SK-N-SH (cell line): ENCODE measurements at regions not wholly inside any gene's neighbourhood (a gene's known extent, or its start where the extent isn't known, plus 50 kb on each side); places are given as distances from the start of the nearest gene placed in this dataset.

Source experiments
- CTCF ChIA-PET: fragments of 300-600, 350-600 bp; formaldehyde crosslinking; extraction: SDS; loops from one replicate; lab custom pipeline; 2021; lab: Yijun Ruan, JAX
- POLR2A ChIA-PET: fragments of 350-600 bp; sonication (Branson Sonifier 250); formaldehyde crosslinking; extraction: SDS; loops from one replicate; lab custom pipeline; 2020; ENCODE audit warnings: antibody characterized with exemption, inconsistent platforms; lab: Yijun Ruan, JAX
- DNase-seq: peaks from one replicate; pipeline ENCODE4 v3.0.0; 2012
- H2AFZ ChIP-seq: fragments of 200-600 bp; sonication (generic); 2 replicates; pipeline ENCODE4 v1.8.1; 2016; ENCODE audit warnings: antibody characterized with exemption, mild to moderate bottlenecking, low read depth
- H3F3A ChIP-seq: fragments of 200-600 bp; sonication (generic); replicated peaks from 2 replicates; pipeline ENCODE3; 2016; ENCODE audit warnings: antibody characterized with exemption, mild to moderate bottlenecking; ENCODE audit not compliant: insufficient read depth
- H3K27ac ChIP-seq, 2 experiments: fragments of 200-500 bp in 1 of 2; fragments of 200-600 bp in 1 of 2; sonication (Bioruptor generic) in 1 of 2; sonication (generic), shearing (Covaris generic) in 1 of 2; 2 replicates each; pipeline versions ENCODE4 v1.5.1 to v1.6.1; 2014 to 2016; ENCODE audit warnings: low read depth in 2 of 2, inconsistent platforms in 1 of 2, low read length in 1 of 2, mild to moderate bottlenecking in 1 of 2, mixed read lengths in 1 of 2
- H3K27me3 ChIP-seq: fragments of 200-600 bp; sonication (generic), shearing (Covaris generic); 2 replicates; pipeline ENCODE4 v1.6.1; 2016; ENCODE audit warnings: mixed run types; ENCODE audit not compliant: insufficient read depth
- H3K36me3 ChIP-seq, 2 experiments: fragments of 200-500 bp in 1 of 2; fragments of 200-600 bp in 1 of 2; sonication (Bioruptor generic) in 1 of 2; sonication (generic) in 1 of 2; replicated peaks in 1 of 2; 2 replicates each; pipeline versions ENCODE3 to v1.5.1; 2014 to 2016; ENCODE audit warnings: low read length in 1 of 2, mild to moderate bottlenecking in 1 of 2; ENCODE audit not compliant: insufficient read depth in 2 of 2, control insufficient read depth in 1 of 2
- H3K4me1 ChIP-seq, 2 experiments: fragments of 200-500 bp in 1 of 2; fragments of 200-600 bp in 1 of 2; sonication (Bioruptor generic) in 1 of 2; sonication (generic), shearing (Covaris generic) in 1 of 2; 2 replicates each; pipeline versions ENCODE4 v1.5.1 to v1.6.1; 2014 to 2016; ENCODE audit warnings: low read depth in 1 of 2, low read length in 1 of 2, mixed run types in 1 of 2; ENCODE audit not compliant: insufficient read depth in 2 of 2, control insufficient read depth in 1 of 2
- H3K4me2 ChIP-seq: fragments of 200-600 bp; sonication (generic), shearing (Covaris generic); 2 replicates; pipeline ENCODE4 v1.6.1; 2017; ENCODE audit warnings: mixed run types
- H3K4me3 ChIP-seq, 2 experiments: fragments of 200-500 bp in 1 of 2; fragments of 200-600 bp in 1 of 2; sonication (Bioruptor generic) in 1 of 2; sonication (generic), shearing (Covaris generic) in 1 of 2; 2 replicates each; pipeline versions ENCODE4 v1.5.1 to v1.8.1; 2014 to 2016; ENCODE audit warnings: low read depth in 2 of 2, inconsistent platforms in 1 of 2, low read length in 1 of 2, mild to moderate bottlenecking in 1 of 2, mixed read lengths in 1 of 2, moderate library complexity in 1 of 2
- H3K79me2 ChIP-seq: fragments of 200-600 bp; sonication (generic); 2 replicates; pipeline ENCODE4 v1.8.1; 2017; ENCODE audit warnings: mild to moderate bottlenecking; ENCODE audit not compliant: insufficient read depth
- H3K9ac ChIP-seq: fragments of 200-600 bp; sonication (generic); 2 replicates; pipeline ENCODE4 v1.6.1; 2017; ENCODE audit warnings: mixed run types
- H3K9me2 ChIP-seq: fragments of 200-600 bp; sonication (generic); 2 replicates; pipeline ENCODE4 v1.6.1; 2017; ENCODE audit warnings: mixed run types
- H3K9me3 ChIP-seq: fragments of 200-600 bp; sonication (generic); 2 replicates; pipeline ENCODE4 v1.6.1; 2017; ENCODE audit warnings: mixed run types, mild to moderate bottlenecking, moderate library complexity
- H4K20me1 ChIP-seq: fragments of 200-600 bp; sonication (generic); 2 replicates; pipeline ENCODE4 v1.6.1; 2017; ENCODE audit warnings: mild to moderate bottlenecking, mixed run types; ENCODE audit not compliant: insufficient read depth
- EZH2phosphoT487 ChIP-seq: fragments of 200-600 bp; sonication (generic); IDR thresholded peaks from 2 replicates; pipeline ENCODE4 v1.6.1; 2017; ENCODE audit warnings: low read depth, mixed run types, mild to moderate bottlenecking, antibody characterized with exemption, moderate library complexity, borderline replicate concordance
- FOXJ3 ChIP-seq: sonication (generic); formaldehyde crosslinking; IDR thresholded peaks from 2 replicates; pipeline ENCODE4 v1.5.1; 2020; ENCODE audit warnings: mild to moderate bottlenecking, missing genetic modification reagents
- FOXM1 ChIP-seq: IDR thresholded peaks from 2 replicates; pipeline ENCODE4 v1.4.0; 2012; ENCODE audit warnings: low read depth, mild to moderate bottlenecking
- JUND ChIP-seq: IDR thresholded peaks from 2 replicates; pipeline ENCODE4 v1.4.0; 2012
- SMC3 ChIP-seq: IDR thresholded peaks from 2 replicates; pipeline ENCODE4 v1.6.1; 2012; ENCODE audit warnings: low read depth, low read length, improper control_type of control experiment
- TEAD4 ChIP-seq: IDR thresholded peaks from 2 replicates; pipeline ENCODE4 v1.4.0; 2012; ENCODE audit warnings: mild to moderate bottlenecking, borderline replicate concordance; ENCODE audit not compliant: insufficient read depth
- YY1 ChIP-seq: IDR thresholded peaks from 2 replicates; pipeline ENCODE4 v1.4.0; 2012; ENCODE audit warnings: low read depth, mild to moderate bottlenecking
- WGBS: methylation state at CpG from one replicate; pipeline ENCODE4 v1.1.6; 2017; ENCODE audit warnings: low lambda C conversion rate; 5-methylcytosine and 5-hydroxymethylcytosine counted together
- TF ChIP-seq, protein P1 (sequence below): fragments of 150-350 bp; IDR thresholded peaks from 2 replicates; pipeline ENCODE4 v1.6.1; 2016; ENCODE audit warnings: mild to moderate bottlenecking, low read depth, low read length
- TF ChIP-seq, protein P2 (sequence below): fragments of 150-350 bp; IDR thresholded peaks from 2 replicates; pipeline ENCODE4 v1.6.1; 2017; ENCODE audit warnings: antibody characterized with exemption, low read length, low read depth, borderline replicate concordance
- TF ChIP-seq, protein P3 (sequence below): IDR thresholded peaks from 2 replicates; pipeline ENCODE4 v1.6.1; 2012; ENCODE audit warnings: mild to moderate bottlenecking, low read depth, low read length, moderate library complexity

DNA sequence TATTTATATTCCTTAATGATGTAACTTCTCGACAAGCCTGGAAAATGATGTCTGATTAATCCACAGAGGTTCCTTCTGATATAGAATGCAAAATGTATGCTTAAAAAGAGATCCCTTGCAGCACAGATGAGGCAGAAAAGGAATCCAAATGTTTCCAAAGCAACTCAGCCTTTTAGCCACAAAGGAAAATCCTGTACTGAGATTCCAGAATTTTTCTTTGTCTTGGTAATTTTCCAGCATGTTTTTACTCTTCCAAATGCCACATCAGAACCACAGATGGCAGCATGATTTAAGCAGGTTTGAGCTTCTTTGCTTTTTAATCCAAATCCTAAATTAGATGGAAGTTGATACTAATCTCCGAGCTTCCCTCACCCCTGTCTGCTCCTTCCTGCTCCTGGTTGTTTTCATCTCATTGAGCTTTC lies 176.4 kb upstream of the PALMD start (continued):
- no peak for TF ChIP-seq SMC3

DNA sequence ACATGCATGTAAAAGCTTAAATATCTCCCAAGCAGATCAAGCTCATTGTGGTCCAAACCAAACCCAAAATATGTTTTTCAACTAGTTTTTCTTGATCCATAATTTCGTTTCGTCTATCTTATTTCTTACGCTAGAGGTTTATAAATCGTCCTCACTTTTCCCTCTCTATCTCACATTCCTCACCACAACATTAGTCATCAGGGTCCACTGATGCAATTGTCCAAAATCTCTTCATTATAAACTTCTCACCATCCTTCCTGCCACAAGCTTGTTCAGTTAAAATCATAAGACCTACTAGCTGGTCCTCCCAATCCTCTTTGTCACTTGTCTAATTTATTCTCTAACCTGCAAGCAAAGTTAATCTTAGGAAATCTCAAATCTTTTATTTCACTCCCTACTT lies 173.0 kb upstream of the PALMD start:
- peaks cover 0 to 4% of the 10 kb centered on the region in 2 experiments; a peak in 2 of 4 replicates for H3K4me1 ChIP-seq
- H3K4me3 ChIP-seq: no peak overlapping the region
- no peak overlapping the region for H3K27ac ChIP-seq
- no peaks in the 10 kb centered on the region for H3K27me3 ChIP-seq
- WGBS: 87% methylated on average over 4 of the region's 4 CpGs
- ChIA-PET POLR2A (no interaction called here), CTCF (interaction anchor here (0.9 to 2.3 kb wide), 4 partner anchors 8 to 292 kb away, joined by 3 to 13 read pairs (median 5); no protein-coding TSS in a partner anchor)
- H3K36me3 ChIP-seq: no peaks in the 10 kb centered on the region
- H3K9ac ChIP-seq: no peak overlapping the region
- no peak overlapping the region for H2AFZ ChIP-seq
- no peaks in the 10 kb centered on the region for H3F3A ChIP-seq
- no peaks in the 10 kb centered on the region for H4K20me1 ChIP-seq
- no peaks in the 10 kb centered on the region for H3K9me3 ChIP-seq
- no peak overlapping the region for H3K4me2 ChIP-seq
- no peaks in the 10 kb centered on the region for H3K9me2 ChIP-seq
- TF ChIP-seq JUND (no peak), FOXM1 (no peak), YY1 (no peak), TEAD4 (no peak), SMC3 (no peak), EZH2phosphoT487 (no peak), FOXJ3 (CRISPR knock-in tag) (no peak)
- TF ChIP-seq, protein P1, sequence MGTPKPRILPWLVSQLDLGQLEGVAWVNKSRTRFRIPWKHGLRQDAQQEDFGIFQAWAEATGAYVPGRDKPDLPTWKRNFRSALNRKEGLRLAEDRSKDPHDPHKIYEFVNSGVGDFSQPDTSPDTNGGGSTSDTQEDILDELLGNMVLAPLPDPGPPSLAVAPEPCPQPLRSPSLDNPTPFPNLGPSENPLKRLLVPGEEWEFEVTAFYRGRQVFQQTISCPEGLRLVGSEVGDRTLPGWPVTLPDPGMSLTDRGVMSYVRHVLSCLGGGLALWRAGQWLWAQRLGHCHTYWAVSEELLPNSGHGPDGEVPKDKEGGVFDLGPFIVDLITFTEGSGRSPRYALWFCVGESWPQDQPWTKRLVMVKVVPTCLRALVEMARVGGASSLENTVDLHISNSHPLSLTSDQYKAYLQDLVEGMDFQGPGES: no peak
- TF ChIP-seq, protein P2, sequence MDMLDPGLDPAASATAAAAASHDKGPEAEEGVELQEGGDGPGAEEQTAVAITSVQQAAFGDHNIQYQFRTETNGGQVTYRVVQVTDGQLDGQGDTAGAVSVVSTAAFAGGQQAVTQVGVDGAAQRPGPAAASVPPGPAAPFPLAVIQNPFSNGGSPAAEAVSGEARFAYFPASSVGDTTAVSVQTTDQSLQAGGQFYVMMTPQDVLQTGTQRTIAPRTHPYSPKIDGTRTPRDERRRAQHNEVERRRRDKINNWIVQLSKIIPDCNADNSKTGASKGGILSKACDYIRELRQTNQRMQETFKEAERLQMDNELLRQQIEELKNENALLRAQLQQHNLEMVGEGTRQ: no peak
- TF ChIP-seq, protein P3, sequence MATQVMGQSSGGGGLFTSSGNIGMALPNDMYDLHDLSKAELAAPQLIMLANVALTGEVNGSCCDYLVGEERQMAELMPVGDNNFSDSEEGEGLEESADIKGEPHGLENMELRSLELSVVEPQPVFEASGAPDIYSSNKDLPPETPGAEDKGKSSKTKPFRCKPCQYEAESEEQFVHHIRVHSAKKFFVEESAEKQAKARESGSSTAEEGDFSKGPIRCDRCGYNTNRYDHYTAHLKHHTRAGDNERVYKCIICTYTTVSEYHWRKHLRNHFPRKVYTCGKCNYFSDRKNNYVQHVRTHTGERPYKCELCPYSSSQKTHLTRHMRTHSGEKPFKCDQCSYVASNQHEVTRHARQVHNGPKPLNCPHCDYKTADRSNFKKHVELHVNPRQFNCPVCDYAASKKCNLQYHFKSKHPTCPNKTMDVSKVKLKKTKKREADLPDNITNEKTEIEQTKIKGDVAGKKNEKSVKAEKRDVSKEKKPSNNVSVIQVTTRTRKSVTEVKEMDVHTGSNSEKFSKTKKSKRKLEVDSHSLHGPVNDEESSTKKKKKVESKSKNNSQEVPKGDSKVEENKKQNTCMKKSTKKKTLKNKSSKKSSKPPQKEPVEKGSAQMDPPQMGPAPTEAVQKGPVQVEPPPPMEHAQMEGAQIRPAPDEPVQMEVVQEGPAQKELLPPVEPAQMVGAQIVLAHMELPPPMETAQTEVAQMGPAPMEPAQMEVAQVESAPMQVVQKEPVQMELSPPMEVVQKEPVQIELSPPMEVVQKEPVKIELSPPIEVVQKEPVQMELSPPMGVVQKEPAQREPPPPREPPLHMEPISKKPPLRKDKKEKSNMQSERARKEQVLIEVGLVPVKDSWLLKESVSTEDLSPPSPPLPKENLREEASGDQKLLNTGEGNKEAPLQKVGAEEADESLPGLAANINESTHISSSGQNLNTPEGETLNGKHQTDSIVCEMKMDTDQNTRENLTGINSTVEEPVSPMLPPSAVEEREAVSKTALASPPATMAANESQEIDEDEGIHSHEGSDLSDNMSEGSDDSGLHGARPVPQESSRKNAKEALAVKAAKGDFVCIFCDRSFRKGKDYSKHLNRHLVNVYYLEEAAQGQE: no peak
- no peak for DNase-seq
- no peaks in the 10 kb centered on the region for H3K79me2 ChIP-seq
